IPS-NIHi11 (cell line): ENCODE measurements at regions not wholly inside any gene's neighbourhood (a gene's known extent, or its start where the extent isn't known, plus 50 kb on each side); places are given as distances from the start of the nearest gene placed in this dataset.

Experiments
- DNase-seq: peaks from one replicate; pipeline ENCODE4 v3.0.0; 2012; ENCODE audit warnings: mixed read lengths, low spot score

DNA sequence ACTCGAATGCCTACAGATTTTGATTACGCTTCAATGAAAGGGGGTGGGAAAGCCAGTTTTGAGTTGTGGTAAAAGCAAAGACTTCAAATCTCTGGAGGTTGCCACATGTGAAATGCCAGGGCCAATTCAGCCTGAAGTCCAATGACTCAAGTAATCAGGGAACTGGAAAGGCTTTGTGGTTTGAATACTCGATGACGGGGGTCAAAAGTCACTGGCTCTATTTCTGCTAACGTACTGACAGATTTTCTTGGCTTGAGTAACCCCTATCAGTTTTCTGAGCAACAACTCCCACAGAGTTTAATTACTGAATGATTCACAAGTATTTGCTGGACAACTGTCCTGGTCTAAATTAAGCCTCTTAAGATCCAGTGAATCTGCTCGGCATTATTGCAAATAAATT, 152.2 kb downstream of the SIPA1L2 start:
- DNase-seq, result no peak

DNA sequence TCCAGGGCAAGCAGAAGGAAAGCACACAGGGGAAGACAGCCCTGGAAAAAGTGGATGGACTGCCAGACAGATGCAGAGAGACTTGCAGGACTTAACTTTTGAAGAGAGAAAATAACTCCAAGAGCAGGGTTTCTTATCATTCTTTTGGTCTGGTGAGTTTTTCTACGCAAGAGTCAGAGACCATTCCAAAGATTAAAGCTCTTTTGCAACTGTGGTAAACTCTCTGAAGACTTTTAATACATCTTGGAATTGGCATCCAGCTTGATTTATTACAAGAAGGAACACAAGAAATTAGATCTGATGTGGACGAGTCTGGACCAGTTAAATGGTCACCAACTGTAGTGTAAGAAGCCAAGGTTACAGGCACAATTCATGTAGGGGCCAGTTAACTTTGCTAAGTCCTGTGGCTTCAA, 153.4 kb downstream of the SIPA1L2 start:
- DNase-seq, result no peak

GRCh38 chr1:232474826-232475225, 155.1 kb downstream of the SIPA1L2 start:
- DNase-seq, result no peak

DNA sequence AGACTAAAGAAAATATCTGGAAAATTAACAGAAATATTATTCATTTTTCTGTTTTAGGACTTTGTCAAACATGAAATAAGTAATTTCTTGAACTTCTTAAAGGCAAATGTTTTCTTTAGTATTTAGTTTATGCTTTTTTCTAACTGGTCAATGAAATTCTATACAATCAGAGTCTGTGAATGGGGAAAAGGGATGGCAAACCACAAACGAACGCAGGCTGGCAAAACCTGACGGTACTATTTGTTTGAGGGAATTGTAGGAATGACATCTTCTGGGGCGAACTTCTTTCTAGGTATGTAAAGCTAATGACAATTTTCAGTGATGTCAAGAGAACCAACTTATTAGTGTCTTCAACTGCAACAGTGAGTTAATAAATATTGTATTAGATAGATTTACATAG, 156.0 kb downstream of the SIPA1L2 start:
- DNase-seq, result no peak

DNA sequence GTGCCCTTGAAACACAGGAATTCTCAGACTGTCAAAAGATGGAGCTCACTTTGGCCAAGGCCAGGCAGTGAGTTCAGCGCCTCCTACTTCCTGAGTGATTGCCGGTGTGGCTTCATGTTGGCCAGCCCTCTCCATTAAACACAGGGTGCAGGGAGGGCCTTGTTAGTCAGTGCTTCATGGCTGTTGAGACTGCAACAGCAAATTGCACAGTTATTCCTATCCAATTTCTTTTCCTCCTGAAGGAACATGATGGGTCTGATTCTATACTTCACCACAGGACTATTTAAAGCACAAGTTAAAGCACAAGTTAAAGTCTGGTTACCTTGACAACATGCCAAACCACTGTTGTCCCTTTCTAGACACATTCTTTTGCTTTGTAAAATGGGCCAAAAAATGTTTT, 156.6 kb downstream of the SIPA1L2 start:
- DNase-seq, result peak; percentile 30

DNA sequence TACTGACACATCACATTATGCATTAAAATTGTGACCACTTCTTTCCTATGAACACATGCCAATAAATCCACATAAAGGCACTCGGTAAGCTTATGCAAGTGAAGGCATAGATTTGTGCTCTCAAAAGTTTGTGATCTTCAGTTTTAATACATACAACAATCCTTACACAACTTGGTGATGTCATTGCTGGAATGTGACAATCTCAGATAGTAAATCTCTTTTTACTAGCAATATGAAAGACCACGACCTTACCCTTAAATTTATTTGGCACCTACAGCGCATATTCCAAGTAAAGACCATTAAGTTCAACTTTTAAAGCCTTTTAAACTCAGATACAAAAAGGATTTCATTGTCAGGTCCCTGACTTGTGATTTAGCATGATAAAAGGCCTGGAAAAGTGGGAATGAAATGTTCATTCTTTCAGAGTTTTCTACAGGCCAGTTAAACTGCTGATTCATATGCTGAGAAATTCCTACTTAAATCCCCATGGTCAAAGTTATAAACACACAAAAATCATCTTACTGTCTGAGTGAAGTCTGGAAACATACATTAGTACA, 157.4 kb downstream of the SIPA1L2 start:
- DNase-seq, result no peak

DNA sequence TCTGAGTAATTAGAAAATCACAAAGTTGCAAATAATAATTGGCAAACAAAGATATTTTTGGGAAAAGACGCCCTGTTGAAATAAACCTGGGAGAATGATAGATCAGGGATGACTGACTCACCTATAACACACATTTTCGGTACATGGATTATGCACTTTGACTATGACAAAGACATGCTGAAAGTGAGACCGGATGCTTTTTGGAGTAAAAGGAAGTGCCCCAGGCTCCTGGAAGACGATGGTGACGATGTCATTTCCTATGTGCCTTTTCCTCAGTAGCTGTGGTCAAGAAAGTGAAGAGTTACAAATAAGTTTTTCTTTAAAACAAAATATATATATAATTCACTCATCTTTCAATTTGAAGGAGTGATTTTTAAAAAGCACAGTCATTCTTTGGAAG, 158.7 kb downstream of the SIPA1L2 start:
- DNase-seq, result no peak

- DNase-seq, result no peak
Measured at GRCh38 chr1:232470711-232471110, 159.2 kb downstream of the SIPA1L2 start.

- DNase-seq, result peak; percentile 26
Measured at GRCh38 chr1:232468249-232468648, 161.7 kb downstream of the SIPA1L2 start.

GRCh38 chr1:232467073-232467760, 162.7 kb downstream of the SIPA1L2 start:
- DNase-seq, result no peak

DNA sequence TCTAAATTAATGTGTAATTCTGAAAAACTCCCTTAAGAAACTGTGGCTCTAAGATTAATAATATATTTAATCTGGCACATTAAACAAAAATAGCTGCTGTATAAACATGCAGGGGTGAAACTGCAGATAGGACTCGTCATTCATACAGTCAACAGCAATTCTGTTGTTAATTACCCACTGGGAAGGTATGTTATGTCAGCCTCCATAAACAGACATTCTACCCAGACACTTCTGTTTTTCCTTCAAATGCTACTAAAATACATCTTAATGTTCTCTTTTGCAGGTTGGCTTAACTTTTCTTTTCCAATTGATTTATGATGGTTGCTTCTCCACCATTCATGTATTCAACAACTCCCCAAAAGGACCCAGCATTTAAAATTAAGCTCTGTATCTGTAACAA, 165.6 kb downstream of the SIPA1L2 start:
- no peak for DNase-seq

GRCh38 chr1:232463225-232463624, 166.7 kb downstream of the SIPA1L2 start:
- DNase-seq, result no peak

GRCh38 chr1:232462213-232462612, 167.7 kb downstream of the SIPA1L2 start:
- DNase-seq, result no peak

DNA sequence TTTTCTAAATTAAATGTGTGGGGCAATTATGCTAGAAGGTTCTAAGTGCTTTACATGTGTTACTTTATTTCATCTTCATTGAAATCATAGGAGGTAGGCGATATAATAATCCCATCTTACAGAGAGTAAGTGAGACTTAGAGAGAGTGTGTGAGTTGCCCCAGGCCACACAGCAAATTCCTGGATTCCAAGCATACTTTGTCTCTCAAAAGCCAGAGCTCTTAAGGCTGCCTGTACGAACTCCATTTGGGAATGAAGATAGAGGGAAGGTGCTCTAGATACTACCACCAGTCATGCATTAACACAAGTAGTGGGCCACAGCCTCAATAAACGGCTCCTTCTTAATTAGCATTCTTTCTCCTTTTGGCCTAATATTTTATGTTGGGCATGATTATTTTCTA, 170.1 kb downstream of the SIPA1L2 start:
- no peak for DNase-seq

GRCh38 chr1:232459087-232459486, 170.8 kb downstream of the SIPA1L2 start:
- no peak for DNase-seq

GRCh38 chr1:232457595-232457994, 172.3 kb downstream of the SIPA1L2 start:
- DNase-seq, result no peak

GRCh38 chr1:232456714-232457113, 173.2 kb downstream of the SIPA1L2 start:
- DNase-seq, result no peak

GRCh38 chr1:232454227-232454886, 175.6 kb downstream of the SIPA1L2 start:
- peak; percentile 60 for DNase-seq

DNA sequence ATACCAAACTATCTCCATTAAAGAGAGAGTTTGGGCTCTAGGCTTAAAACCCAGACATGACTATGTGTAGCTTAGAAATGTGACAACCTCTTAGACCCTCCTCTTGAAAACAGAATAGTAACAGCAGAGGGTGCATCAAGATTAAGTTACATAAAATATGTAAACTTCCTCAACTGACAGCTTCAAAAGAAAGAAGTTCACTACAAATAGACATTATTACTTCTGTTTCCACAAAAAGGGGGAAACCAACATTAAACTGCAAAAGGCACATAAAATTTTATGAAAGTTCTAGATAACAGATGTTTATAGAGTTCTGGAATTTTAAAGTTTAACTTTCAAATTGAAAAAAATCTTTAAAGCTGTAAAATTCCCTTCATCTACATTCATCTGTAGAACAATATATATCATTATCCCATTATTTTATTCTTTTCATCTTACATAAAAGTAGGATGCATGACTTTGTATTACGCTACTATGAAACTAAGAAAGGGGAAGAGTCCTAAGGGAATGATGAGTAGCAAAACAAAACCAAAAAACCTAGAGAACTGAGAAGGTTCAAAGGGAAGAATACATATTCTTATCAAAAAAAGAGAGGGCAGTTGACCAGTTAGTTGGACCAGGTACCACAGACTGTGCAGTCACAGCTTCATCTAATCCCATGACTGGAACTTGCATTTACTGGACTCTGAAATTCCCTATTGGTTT, 177.0 kb downstream of the SIPA1L2 start:
- DNase-seq, result no peak

- no peak for DNase-seq
Measured at GRCh38 chr1:232452117-232452516, 177.8 kb downstream of the SIPA1L2 start.

DNA sequence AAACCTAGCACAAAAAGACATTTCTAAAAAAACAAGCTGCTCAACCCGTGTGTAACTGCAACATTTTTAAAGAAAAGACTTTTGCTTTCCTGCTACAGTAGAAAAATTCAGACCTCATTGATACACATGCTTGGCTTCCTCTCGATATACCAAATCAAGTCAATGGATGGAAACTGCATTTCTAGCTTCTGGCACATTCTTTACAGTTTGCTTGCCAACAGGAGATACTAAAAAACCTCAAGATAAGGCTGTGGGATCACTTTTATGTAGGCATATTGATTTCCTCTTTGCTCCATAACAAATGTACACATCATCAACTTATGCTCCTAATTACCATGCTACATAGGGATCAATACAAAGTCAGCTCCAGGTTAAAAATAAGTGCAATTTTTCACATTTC, 178.4 kb downstream of the SIPA1L2 start:
- no peak for DNase-seq

- DNase-seq, result no peak
Measured at GRCh38 chr1:232450615-232451014, 179.3 kb downstream of the SIPA1L2 start.

DNA sequence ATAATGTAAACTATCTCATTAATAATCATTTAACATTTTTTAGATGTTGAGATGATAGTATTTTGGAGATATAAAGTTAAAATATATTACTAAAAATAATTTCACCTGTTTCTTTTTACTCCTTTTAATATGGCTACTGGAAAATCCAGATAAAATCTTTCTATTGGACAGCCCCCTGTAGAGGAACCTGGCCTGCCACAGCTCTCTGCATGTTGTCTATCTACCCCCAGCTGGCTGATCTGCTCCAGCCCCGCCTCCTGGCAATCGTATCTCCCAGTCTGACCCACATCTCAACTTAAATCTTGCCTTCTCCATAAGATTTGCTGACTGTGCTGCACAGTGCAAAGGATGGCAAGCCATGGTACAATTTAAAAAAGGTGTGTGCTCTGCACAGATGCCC, 182.8 kb downstream of the SIPA1L2 start:
- no peak for DNase-seq
